Skin epidermis (tissue), 12 donors: ENCODE measurements at regions not wholly inside any gene's neighbourhood (a gene's known extent, or its start where the extent isn't known, plus 50 kb on each side); places are given as distances from the start of the nearest gene placed in this dataset.
A peak's percentile ranks its signal among the peaks of the same experiment; 100 is the strongest.

Experiments used
- H3K27ac ChIP-seq, 21 experiments: fragments of 200-600 bp; sonication (generic) in 11 of 21; one replicate each; pipeline ENCODE4 v1.5.0; 2020; ENCODE audit warnings: mild to moderate bottlenecking in 3 of 21, inconsistent platforms in 2 of 21, moderate library complexity in 2 of 21
- H3K4me3 ChIP-seq, 7 experiments: fragments of 200-600 bp; sonication (generic) in 2 of 7; one replicate each; pipeline ENCODE4 v1.5.0; 2020; ENCODE audit warnings: inconsistent platforms in 2 of 7, mild to moderate bottlenecking in 2 of 7, moderate library complexity in 1 of 7

GRCh38 chr6:43914272-43915147 is 144.5 kb downstream of the VEGFA start:
- no peak overlapping the region for H3K4me3 ChIP-seq
- no peak overlapping the region for H3K27ac ChIP-seq

- Histone ChIP-seq H3K4me3 (no peak overlapping the region), H3K27ac (no peak overlapping the region)
Measured at GRCh38 chr6:43913375-43914271, 143.6 kb downstream of the VEGFA start.

GRCh38 chr6:43912598-43913371 is 142.8 kb downstream of the VEGFA start:
- Histone ChIP-seq H3K27ac (no peak overlapping the region), H3K4me3 (no peak overlapping the region)

- Histone ChIP-seq H3K4me3 (no peak overlapping the region), H3K27ac (no peak overlapping the region)
Measured at GRCh38 chr6:43912116-43912577, 142.1 kb downstream of the VEGFA start.

- no peak overlapping the region for H3K27ac ChIP-seq
- H3K4me3 ChIP-seq: no peak overlapping the region
Measured at GRCh38 chr6:43911354-43912115, 141.5 kb downstream of the VEGFA start.

GRCh38 chr6:43910638-43911353 is 140.8 kb downstream of the VEGFA start:
- no peak overlapping the region for H3K4me3 ChIP-seq
- H3K27ac ChIP-seq: no peak overlapping the region

GRCh38 chr6:43910149-43910637 is 140.2 kb downstream of the VEGFA start:
- H3K27ac ChIP-seq: no peak overlapping the region

GRCh38 chr6:43909474-43910148 is 139.6 kb downstream of the VEGFA start:
- Histone ChIP-seq H3K27ac (no peak overlapping the region), H3K4me3 (no peak overlapping the region)

More at GRCh38 chr6:43910149-43910637, 140.2 kb downstream of the VEGFA start:
- no peak overlapping the region for H3K4me3 ChIP-seq

GRCh38 chr6:43907789-43908472 is 137.9 kb downstream of the VEGFA start:
- Histone ChIP-seq H3K27ac (no peak overlapping the region), H3K4me3 (no peak overlapping the region)

- Histone ChIP-seq H3K4me3 (no peak overlapping the region), H3K27ac (no peak overlapping the region)
Measured at GRCh38 chr6:43907312-43907711, 137.3 kb downstream of the VEGFA start.

- no peak overlapping the region for H3K4me3 ChIP-seq
- H3K27ac ChIP-seq: no peak overlapping the region
Measured at GRCh38 chr6:43904311-43905123, 134.5 kb downstream of the VEGFA start.

GRCh38 chr6:43903739-43904290 is 133.8 kb downstream of the VEGFA start:
- H3K4me3 ChIP-seq: no peak overlapping the region
- H3K27ac ChIP-seq: no peak overlapping the region

GRCh38 chr6:43901733-43902230 is 131.8 kb downstream of the VEGFA start:
- H3K27ac ChIP-seq: no peak overlapping the region

GRCh38 chr6:43900916-43901732 is 131.1 kb downstream of the VEGFA start:
- peak overlapping the region in 1 of 21 experiments; percentile 38 for H3K27ac ChIP-seq

More at GRCh38 chr6:43901733-43902230, 131.8 kb downstream of the VEGFA start:
- H3K4me3 ChIP-seq: no peak overlapping the region

GRCh38 chr6:43900560-43900915 is 130.5 kb downstream of the VEGFA start:
- H3K27ac ChIP-seq: peak overlapping the region in 1 of 21 experiments; percentile 38
- H3K4me3 ChIP-seq: no peak overlapping the region

More at GRCh38 chr6:43900916-43901732, 131.1 kb downstream of the VEGFA start:
- no peak overlapping the region for H3K4me3 ChIP-seq
